K562 (cell line): ENCODE measurements at regions not wholly inside any gene's neighbourhood (a gene's known extent, or its start where the extent isn't known, plus 50 kb on each side); places are given as distances from the start of the nearest gene placed in this dataset.

Experiments
- ATAC-seq: fragments of 200-7000 bp; cut with Tn5 transposase; 3 replicates; pipeline ENCODE4 v1.9.1; 2020; ENCODE audit warnings: moderate library complexity
- BruUV-seq: library from RNA; stranded (reverse); fragments of 400-500 nt; replicated peaks from 2 replicates; lab custom pipeline; 2021; lab: Mats Ljungman, UMichigan
- CTCF ChIA-PET: fragments of 300-600 bp; formaldehyde crosslinking; extraction: SDS; loops from one replicate; lab custom pipeline; 2021; ENCODE audit warnings: low intra/inter-chr PET ratio; lab: Yijun Ruan, JAX
- POLR2A ChIA-PET: fragments of 300-600, 350-650 bp; sonication (Branson Sonifier 250); formaldehyde crosslinking; extraction: SDS; loops from one replicate; lab custom pipeline; 2021; ENCODE audit warnings: antibody characterized with exemption, inconsistent platforms; lab: Yijun Ruan, JAX
- DNase-seq, 4 experiments: peaks; one replicate each; pipeline versions ENCODE4 v3.0.0 to v3.0.0-alpha.2; 2011 to 2018; ENCODE audit warnings: low spot score in 3 of 4, mixed read lengths in 3 of 4; ENCODE audit errors: extremely low read depth in 1 of 4
- FAIRE-seq: peaks from 2 replicates; lab custom pipeline; 2011; peaks lifted over from hg19 to GRCh38; lab: Jason Lieb, UNC
- H2AFZ ChIP-seq: 2 replicates; pipeline ENCODE4 v1.6.0; 2011; ENCODE audit warnings: low read depth, low read length, control low read depth, inconsistent platforms
- H3K27ac ChIP-seq: fragments of 200-600 bp; 3 replicates; pipeline ENCODE4 v1.8.0; 2011; ENCODE audit warnings: low read depth, mild to moderate bottlenecking, control low read depth, inconsistent platforms, low read length, moderate library complexity, mixed read lengths; ENCODE audit errors: extremely low read depth
- H3K27me3 ChIP-seq, 2 experiments: fragments of 300-600 bp in 1 of 2; 2 replicates in 1 of 2; 3 replicates in 1 of 2; pipeline versions ENCODE4 v1.6.0 to v1.8.0; 2011; ENCODE audit warnings: inconsistent platforms in 2 of 2, low read length in 2 of 2, mild to moderate bottlenecking in 1 of 2, mixed read lengths in 1 of 2, moderate library complexity in 1 of 2; ENCODE audit not compliant: control insufficient read depth in 2 of 2, insufficient read depth in 2 of 2
- H3K36me3 ChIP-seq: fragments of 300-600 bp; 3 replicates; pipeline ENCODE4 v1.8.0; 2011; ENCODE audit warnings: mild to moderate bottlenecking, low read length, inconsistent platforms; ENCODE audit not compliant: control insufficient read depth, insufficient read depth
- H3K4me1 ChIP-seq, 2 experiments: fragments of 200-600 bp in 1 of 2; replicated peaks in 1 of 2; 2 replicates in 1 of 2; 3 replicates in 1 of 2; pipeline versions ENCODE4 v1.5.1 to v1.8.0; 2011; ENCODE audit warnings: inconsistent platforms in 2 of 2, low read length in 2 of 2, mild to moderate bottlenecking in 1 of 2, mixed read lengths in 1 of 2, moderate library complexity in 1 of 2; ENCODE audit not compliant: control insufficient read depth in 2 of 2, insufficient read depth in 2 of 2
- H3K4me2 ChIP-seq: 2 replicates; pipeline ENCODE4 v1.6.1; 2011; ENCODE audit warnings: low read length, control low read depth, inconsistent platforms, mixed read lengths; ENCODE audit not compliant: insufficient read depth
- H3K4me3 ChIP-seq: fragments of 200-600 bp; sonication (generic), shearing (Covaris generic); 2 replicates; pipeline ENCODE4 v1.5.1; 2016; ENCODE audit warnings: control low read depth, inconsistent platforms
- H3K79me2 ChIP-seq: fragments of 200-600 bp; 3 replicates; pipeline ENCODE4 v1.8.0; 2011; ENCODE audit warnings: low read length, inconsistent platforms; ENCODE audit not compliant: control insufficient read depth, insufficient read depth
- H3K9ac ChIP-seq, 2 experiments: 2 replicates each; pipeline versions ENCODE4 v1.6.0 to v1.6.1; 2011; ENCODE audit warnings: low read depth in 2 of 2, low read length in 2 of 2, control low read depth in 1 of 2, inconsistent platforms in 1 of 2, mild to moderate bottlenecking in 1 of 2, mixed read lengths in 1 of 2; ENCODE audit not compliant: insufficient read depth in 1 of 2
- H3K9me1 ChIP-seq: one replicate; pipeline ENCODE4 v1.6.0; 2011; ENCODE audit warnings: inconsistent platforms, mild to moderate bottlenecking, low read length, moderate library complexity; ENCODE audit not compliant: control insufficient read depth, insufficient read depth
- H3K9me3 ChIP-seq: replicated peaks from 2 replicates; pipeline ENCODE4 v1.5.1; 2011; ENCODE audit warnings: low read depth, low read length, inconsistent platforms; ENCODE audit not compliant: control insufficient read depth, insufficient read depth
- H4K20me1 ChIP-seq: replicated peaks from 2 replicates; pipeline ENCODE4 v1.6.1; 2011; ENCODE audit warnings: low read length, inconsistent platforms, mixed read lengths; ENCODE audit not compliant: control insufficient read depth, insufficient read depth
- FIP1L1 ChIP-seq: fragments of 200-400 bp; formaldehyde crosslinking; IDR thresholded peaks from 2 replicates; pipeline ENCODE4 v1.6.1; 2018; ENCODE audit warnings: mild to moderate bottlenecking, low read depth, low read length; ENCODE audit not compliant: poor library complexity, severe bottlenecking
- MGA ChIP-seq: fragments of 450-650 bp; IDR thresholded peaks from 2 replicates; pipeline ENCODE4 v1.6.1; 2016; ENCODE audit warnings: mild to moderate bottlenecking, moderate library complexity
- NR2F6 ChIP-seq: fragments of 450-650 bp; formaldehyde crosslinking; IDR thresholded peaks from 2 replicates; pipeline ENCODE4 v1.4.0; 2020; ENCODE audit warnings: mild to moderate bottlenecking
- RBM25 ChIP-seq: fragments of 200-400 bp; formaldehyde crosslinking; IDR thresholded peaks from 2 replicates; pipeline ENCODE4 v1.6.1; 2018; ENCODE audit warnings: low read length, low read depth, moderate library complexity; ENCODE audit not compliant: severe bottlenecking
- RBM39 ChIP-seq: fragments of 200-400 bp; formaldehyde crosslinking; optimal IDR thresholded peaks from 2 replicates; pipeline ENCODE3; 2018; ENCODE audit warnings: low read depth, low read length
- YY1 ChIP-seq, 3 experiments: IDR thresholded peaks; 2 replicates each; pipeline ENCODE4 v1.6.1; 2011; ENCODE audit warnings: low read length in 2 of 3, mild to moderate bottlenecking in 2 of 3, moderate library complexity in 2 of 3, borderline replicate concordance in 1 of 3, control low read depth in 1 of 3, low read depth in 1 of 3; ENCODE audit not compliant: insufficient read depth in 3 of 3, insufficient replicate concordance in 2 of 3, control insufficient read depth in 1 of 3, insufficient read length in 1 of 3; ENCODE audit errors: extremely low read depth in 1 of 3
- ZNF354B ChIP-seq: fragments of 250-450 bp; sonication (Bioruptor Pico); IDR thresholded peaks from 2 replicates; pipeline ENCODE4 v1.4.0; 2020
- WGBS: fragments of 100-300 bp; shearing (Covaris generic); methylation state at CpG from one replicate; pipeline ENCODE4 v1.1.6; 2016; ENCODE audit warnings: low coverage, mixed read lengths; ENCODE audit not compliant: insufficient coverage; ENCODE audit errors: missing lambda C conversion rate; 5-methylcytosine and 5-hydroxymethylcytosine counted together
- in situ Hi-C: fragments of 300-500 bp; cut with MboI; formaldehyde crosslinking; loops from 4 replicates; pipeline ENCODE4 v1.15.0; 2018; ENCODE audit warnings: inconsistent platforms, mixed read lengths
- intact Hi-C: fragments of 100-400 bp; cut with micrococcal nuclease; formaldehyde crosslinking; loops from 2 replicates; pipeline ENCODE4 v1.14.2; 2022

DNA sequence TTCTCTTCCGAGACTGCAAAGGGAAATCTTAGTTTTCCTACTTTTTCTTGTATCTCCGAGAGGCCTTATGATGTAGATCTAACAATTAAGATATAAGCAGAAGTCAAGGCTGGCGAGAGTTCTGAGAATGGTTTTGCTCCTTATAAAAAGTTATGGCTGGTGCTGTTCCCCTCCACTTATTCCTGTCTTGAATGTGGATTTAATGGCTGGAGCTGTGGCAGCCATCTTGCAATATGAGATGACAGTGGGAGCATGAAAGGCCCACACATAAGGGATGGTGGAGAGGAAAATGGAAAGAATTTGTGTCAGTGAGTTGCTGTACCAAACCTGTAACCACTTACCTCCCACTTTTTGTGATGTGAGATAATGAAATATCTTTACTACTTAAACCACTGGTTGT lies 124.6 kb upstream of the SLC22A23 start:
- FAIRE-seq (no peak), ATAC-seq (no peak)
- intact Hi-C loops: no loop called here

More for the DNA sequence above, 124.6 kb upstream of the SLC22A23 start:
- Histone ChIP-seq H3K9me3 (no peaks in the 10 kb centered on the region), H3K27ac (no peak overlapping the region), H3K79me2 (no peaks in the 10 kb centered on the region), H4K20me1 (no peaks in the 10 kb centered on the region), H3K4me1 (peaks cover 0 to 4% of the 10 kb centered on the region in 2 experiments; a peak in 1 of 5 replicates), H3K36me3 (no peaks in the 10 kb centered on the region), H3K4me3 (no peak overlapping the region), H3K4me2 (no peak overlapping the region), H3K27me3 (peaks cover 33 to 38% of the 10 kb centered on the region in 2 experiments), H3K9me1 (no peaks in the 10 kb centered on the region), H3K9ac (no peak overlapping the region), H2AFZ (no peak overlapping the region)
- 3% methylated on average over 3 of the region's 3 CpGs for WGBS
- in situ Hi-C loops: no loop called here
- DNase-seq: no peak
- POLR2A ChIA-PET: interaction anchor here (0.6 kb wide), 1 partner anchor 19 kb away, joined by 7 read pairs; no protein-coding TSS in a partner anchor
- BruUV-seq: no TSS peak
- CTCF ChIA-PET: no interaction called here
- TF ChIP-seq NR2F6 (CRISPR knock-in tag) (no peak), RBM25 (peak; percentile 48), MGA (no peak), RBM39 (no peak), ZNF354B (CRISPR knock-in tag) (no peak), YY1 (IDR thresholded peaks at IDR 0.05; ENCODE audit: borderline replicate concordance in 1 of 3, control insufficient read depth in 1 of 3, extremely low read depth in 1 of 3, insufficient read depth in 3 of 3, insufficient read length in 1 of 3, insufficient replicate concordance in 2 of 3, low read depth in 1 of 3, low read length in 2 of 3) (peak in 1 of 3 experiments; percentile 13), FIP1L1 (no peak)
